Breast epithelium (tissue), 3 donors: ENCODE measurements at regions not wholly inside any gene's neighbourhood (a gene's known extent, or its start where the extent isn't known, plus 50 kb on each side); places are given as distances from the start of the nearest gene placed in this dataset.

Experiments used
- CTCF ChIP-seq, 3 donors: fragments of 450-650 bp; IDR thresholded peaks; one replicate each; pipeline ENCODE4 v1.5.1; 2016 to 2017; ENCODE audit warnings: antibody characterized with exemption in 3 of 3, mild to moderate bottlenecking in 3 of 3, moderate library complexity in 3 of 3
- POLR2A ChIP-seq: fragments of 450-650 bp; IDR thresholded peaks from one replicate; pipeline ENCODE4 v1.6.1; 2016; ENCODE audit warnings: antibody characterized with exemption, mild to moderate bottlenecking, moderate library complexity
- POLR2AphosphoS5 ChIP-seq, 3 donors: sonication (generic); formaldehyde crosslinking; IDR thresholded peaks; one replicate each; pipeline ENCODE4 v1.6.1; 2017; ENCODE audit warnings: antibody characterized with exemption in 3 of 3

DNA sequence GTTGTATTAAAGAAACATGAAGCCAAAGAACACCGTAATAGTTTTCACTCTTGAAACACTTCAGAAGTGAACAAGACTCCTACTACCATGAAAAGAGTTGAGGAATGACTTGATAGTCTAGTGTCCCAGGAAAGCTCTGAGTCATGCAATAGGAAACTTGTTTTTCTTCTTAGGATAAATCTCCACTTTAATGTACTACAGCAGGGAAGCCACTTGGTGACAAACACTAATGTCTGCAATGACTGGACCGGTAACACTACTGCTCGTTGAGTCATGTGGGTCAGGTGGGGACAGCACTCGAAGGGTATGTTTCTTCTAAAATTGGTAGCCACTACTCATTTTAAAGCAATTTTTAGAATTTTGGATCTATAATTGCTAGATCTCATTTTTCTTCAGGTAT is 291.7 kb upstream of the CNTN3 start:
- TF ChIP-seq CTCF (IDR thresholded peaks at IDR 0.05) (no peak), POLR2A (no peak), POLR2AphosphoS5 (IDR thresholded peaks at IDR 0.05) (no peak)
